SU-DHL-6 (cell line): ENCODE measurements at regions not wholly inside any gene's neighbourhood (a gene's known extent, or its start where the extent isn't known, plus 50 kb on each side); places are given as distances from the start of the nearest gene placed in this dataset.
"Not testable (repeated sequence)": the region's sequence is repeated elsewhere in the genome, so short reads cannot be mapped to it uniquely, and the experiment has no call there.

Experiments
- H2AFZ ChIP-seq: fragments of 200-600 bp; sonication (generic); 2 replicates; pipeline ENCODE4 v1.6.1; 2014; ENCODE audit warnings: low read depth, mild to moderate bottlenecking, moderate library complexity, mixed read lengths, antibody characterized with exemption, low read length; ENCODE audit not compliant: severe bottlenecking
- H3F3A ChIP-seq: fragments of 200-600 bp; shearing (Covaris generic); 2 replicates; pipeline ENCODE4 v1.6.0; 2016; ENCODE audit warnings: antibody characterized with exemption, mild to moderate bottlenecking; ENCODE audit not compliant: insufficient read depth
- H3K27ac ChIP-seq: fragments of 200-600 bp; sonication (generic); 2 replicates; pipeline ENCODE4 v1.5.1; 2016; ENCODE audit warnings: low read depth, mild to moderate bottlenecking, low read length, moderate library complexity, mixed read lengths
- H3K27me3 ChIP-seq: fragments of 200-600 bp; sonication (generic), shearing (Covaris generic); 2 replicates; pipeline ENCODE4 v1.6.0; 2014; ENCODE audit warnings: mild to moderate bottlenecking, low read length
- H3K36me3 ChIP-seq: fragments of 200-600 bp; sonication (generic); 2 replicates; pipeline ENCODE4 v1.6.1; 2014; ENCODE audit warnings: mild to moderate bottlenecking, low read length, mixed read lengths
- H3K4me2 ChIP-seq: fragments of 300-600, 200-600 bp; shearing (Covaris generic), sonication (generic); 2 replicates; pipeline ENCODE4 v1.6.0; 2014; ENCODE audit warnings: low read length, low read depth, mild to moderate bottlenecking; ENCODE audit not compliant: poor library complexity, severe bottlenecking
- H3K4me3 ChIP-seq: fragments of 200-600 bp; sonication (generic); 2 replicates; pipeline ENCODE4 v1.5.1; 2014; ENCODE audit warnings: antibody characterized with exemption, low read length, mild to moderate bottlenecking, mixed read lengths; ENCODE audit not compliant: insufficient read depth, poor library complexity, severe bottlenecking
- H3K79me2 ChIP-seq: fragments of 200-600 bp; sonication (generic); 2 replicates; pipeline ENCODE4 v1.6.1; 2014; ENCODE audit warnings: mild to moderate bottlenecking, low read length, moderate library complexity; ENCODE audit not compliant: insufficient read depth
- H3K9ac ChIP-seq: fragments of 200-600 bp; sonication (generic); 2 replicates; pipeline ENCODE4 v1.7.0; 2014; ENCODE audit warnings: mild to moderate bottlenecking, low read length
- H3K9me2 ChIP-seq: fragments of 200-600 bp; sonication (generic); replicated peaks from 2 replicates; pipeline ENCODE4 v1.6.1; 2014; ENCODE audit warnings: low read length; ENCODE audit not compliant: insufficient read depth
- H3K9me3 ChIP-seq: fragments of 200-600 bp; sonication (generic); 2 replicates; pipeline ENCODE4 v1.6.1; 2014; ENCODE audit warnings: low read length, mixed read lengths; ENCODE audit not compliant: insufficient read depth
- H4K20me1 ChIP-seq: fragments of 200-600 bp; sonication (generic); 2 replicates; pipeline ENCODE4 v1.6.1; 2014; ENCODE audit warnings: low read depth, mild to moderate bottlenecking, antibody characterized with exemption, low read length, moderate library complexity, mixed read lengths
- CTCF ChIP-seq: fragments of 200-600 bp; sonication (generic); IDR thresholded peaks from one replicate; pipeline ENCODE4 v1.5.1; 2017; ENCODE audit warnings: antibody characterized with exemption, mild to moderate bottlenecking, low read length, moderate library complexity; ENCODE audit not compliant: insufficient read depth, poor library complexity, severe bottlenecking
- EZH2phosphoT487 ChIP-seq: fragments of 200-600 bp; sonication (generic), shearing (Covaris generic); conservative IDR thresholded peaks from 2 replicates; pipeline ENCODE4 v1.6.1; 2018; ENCODE audit warnings: mild to moderate bottlenecking, antibody characterized with exemption, low read length, moderate library complexity, mixed read lengths

DNA sequence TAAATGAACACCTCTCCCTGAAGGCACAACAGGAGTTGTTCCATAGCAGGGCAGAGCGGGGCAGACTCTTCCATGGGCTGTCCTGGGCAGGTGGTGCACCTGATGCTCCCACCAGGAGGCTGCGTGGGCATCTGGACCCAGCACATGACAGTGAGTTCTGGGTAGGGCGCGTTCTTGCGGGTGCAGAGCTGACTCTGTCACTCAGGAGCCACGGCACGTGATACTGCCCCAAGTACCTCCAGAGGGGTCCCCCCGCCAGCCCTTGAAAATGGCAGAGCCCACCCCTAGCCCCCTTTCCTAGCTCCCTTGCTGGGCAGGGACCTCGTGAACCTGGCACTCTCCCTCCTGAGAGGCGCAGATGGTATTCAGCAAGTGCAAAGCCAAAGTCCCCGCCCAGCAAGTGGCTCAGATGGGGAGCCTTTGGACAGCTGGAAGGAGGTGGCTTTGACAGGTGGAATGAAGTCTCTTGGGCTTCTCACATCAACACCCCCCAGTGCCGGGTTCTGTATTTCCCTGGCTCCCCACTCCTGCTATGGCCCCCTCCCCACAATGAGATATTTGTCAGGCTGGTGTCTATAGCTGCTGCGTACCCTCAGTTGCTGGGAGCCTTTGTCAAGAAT is 172.1 kb downstream of the TBC1D2B start:
- H3K4me2 ChIP-seq = no peak overlapping the region
- no peak overlapping the region for H3K4me3 ChIP-seq
- H3K9me2 ChIP-seq = no peaks in the 10 kb centered on the region
- H3K9ac ChIP-seq = no peak overlapping the region
- no peak overlapping the region for H3K27ac ChIP-seq
- TF ChIP-seq CTCF (no peak), EZH2phosphoT487 (no peak)
- H3K79me2 ChIP-seq = no peaks in the 10 kb centered on the region
- H3K9me3 ChIP-seq = no peaks in the 10 kb centered on the region
- no peaks in the 10 kb centered on the region for H3F3A ChIP-seq
- H4K20me1 ChIP-seq = no peaks in the 10 kb centered on the region
- no peak overlapping the region for H2AFZ ChIP-seq
- H3K36me3 ChIP-seq = no peaks in the 10 kb centered on the region
- H3K27me3 ChIP-seq = no peaks in the 10 kb centered on the region

DNA sequence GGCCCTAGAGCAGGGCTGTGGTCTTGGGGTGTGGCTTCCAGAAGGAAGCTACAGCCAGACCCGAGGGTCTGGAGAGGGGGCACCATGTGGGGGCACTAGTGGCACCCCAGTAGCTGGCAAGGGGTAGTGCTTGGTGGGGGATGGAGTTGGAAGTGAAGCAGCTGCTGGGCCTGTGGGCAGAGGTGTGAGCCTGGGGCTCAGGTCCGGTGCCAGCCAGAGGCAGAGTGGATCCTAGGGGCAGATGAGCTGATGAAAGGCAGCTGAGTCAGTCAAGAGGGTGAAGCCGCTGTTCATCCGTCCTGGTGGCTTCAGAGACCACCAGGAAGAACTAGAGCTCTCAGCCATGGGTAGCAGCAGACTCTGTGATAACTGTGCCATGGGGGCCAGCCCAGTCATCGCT is 172.6 kb downstream of the TBC1D2B start:
- no peaks in the 10 kb centered on the region for H3K36me3 ChIP-seq
- no peaks in the 10 kb centered on the region for H3K79me2 ChIP-seq
- TF ChIP-seq EZH2phosphoT487 (no peak), CTCF (no peak)
- no peak overlapping the region for H3K4me3 ChIP-seq
- H3F3A ChIP-seq = no peaks in the 10 kb centered on the region
- no peaks in the 10 kb centered on the region for H3K27me3 ChIP-seq
- H3K9me2 ChIP-seq = no peaks in the 10 kb centered on the region
- no peak overlapping the region for H3K4me2 ChIP-seq
- H3K27ac ChIP-seq = no peak overlapping the region
- no peak overlapping the region for H3K9ac ChIP-seq
- no peaks in the 10 kb centered on the region for H4K20me1 ChIP-seq
- H3K9me3 ChIP-seq = no peaks in the 10 kb centered on the region
- H2AFZ ChIP-seq = no peak overlapping the region

DNA sequence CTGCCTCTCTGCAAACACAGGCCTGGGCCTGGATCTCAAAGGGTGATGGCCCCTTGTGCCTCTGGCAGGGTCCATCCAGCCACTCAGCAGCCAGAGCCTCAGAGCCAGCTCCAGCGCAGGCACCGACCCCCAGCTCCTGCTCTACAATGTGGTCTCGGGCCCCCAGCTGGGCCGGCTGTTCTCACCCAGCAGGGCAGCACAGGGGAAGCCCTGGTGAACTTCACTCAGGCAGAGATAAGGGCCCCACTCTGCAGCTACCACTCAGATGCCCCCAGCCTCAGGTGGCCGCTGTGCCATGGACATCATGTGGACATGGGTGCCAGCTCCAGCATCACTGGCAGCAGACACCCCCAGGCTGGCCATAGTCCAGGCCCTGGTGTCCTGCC is 173.1 kb downstream of the TBC1D2B start:
- Histone ChIP-seq H3K4me3 (no peak overlapping the region), H3K36me3 (no peaks in the 10 kb centered on the region), H3K4me2 (no peak overlapping the region), H3K27me3 (no peaks in the 10 kb centered on the region), H2AFZ (no peak overlapping the region), H3K9me3 (no peaks in the 10 kb centered on the region), H3K27ac (no peak overlapping the region), H3K9me2 (no peaks in the 10 kb centered on the region), H3F3A (no peaks in the 10 kb centered on the region), H4K20me1 (no peaks in the 10 kb centered on the region), H3K79me2 (no peaks in the 10 kb centered on the region), H3K9ac (no peak overlapping the region)
- TF ChIP-seq EZH2phosphoT487 (no peak), CTCF (no peak)

DNA sequence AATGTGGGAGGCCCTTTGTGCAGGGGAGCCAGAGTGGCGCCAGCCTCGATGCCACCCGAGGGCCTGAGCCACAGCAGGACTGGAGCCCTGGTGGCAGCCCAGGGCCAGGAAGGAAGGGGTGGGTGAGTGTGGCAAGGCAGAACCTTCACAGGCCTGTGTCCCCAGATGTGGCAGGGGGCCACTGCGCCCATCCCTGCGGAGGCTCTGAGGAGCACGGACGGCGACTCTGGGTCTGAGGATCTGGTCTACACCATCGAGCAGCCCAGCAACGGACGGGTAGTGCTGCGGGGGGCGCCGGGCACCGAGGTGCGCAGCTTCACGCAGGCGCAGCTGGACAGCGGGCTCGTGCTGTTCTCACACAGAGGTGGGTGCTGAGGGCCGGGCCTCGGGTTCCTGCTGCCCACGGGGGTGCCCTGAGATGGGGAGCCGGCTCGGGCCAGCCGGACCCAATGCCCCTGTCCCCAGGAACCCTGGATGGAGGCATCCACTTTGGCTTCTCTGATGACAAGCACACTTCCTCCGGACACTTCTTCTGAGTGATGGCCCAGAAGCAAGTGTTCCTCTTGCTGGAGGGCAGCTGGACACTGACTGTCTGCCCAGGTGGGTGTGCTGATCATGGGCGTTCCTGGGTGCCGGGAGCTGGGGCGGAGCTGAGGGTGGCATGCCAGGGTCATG is 173.6 kb downstream of the TBC1D2B start:
- H3F3A ChIP-seq, H3K9me2 ChIP-seq, H3K9me3 ChIP-seq, H2AFZ ChIP-seq, H3K4me3 ChIP-seq, H3K9ac ChIP-seq, H3K27ac ChIP-seq, H4K20me1 ChIP-seq, H3K36me3 ChIP-seq, H3K4me2 ChIP-seq, H3K79me2 ChIP-seq, H3K27me3 ChIP-seq: not testable (repeated sequence)
